Naive B cell (primary cell): ENCODE measurements at regions not wholly inside any gene's neighbourhood (a gene's known extent, or its start where the extent isn't known, plus 50 kb on each side); places are given as distances from the start of the nearest gene placed in this dataset.
A peak's percentile ranks its signal among the peaks of the same experiment; 100 is the strongest.
"Not testable (repeated sequence)": the region's sequence is repeated elsewhere in the genome, so short reads cannot be mapped to it uniquely, and the experiment has no call there.

Experiments
- ATAC-seq, 2 donors: fragments of 150-1000 bp; cut with Tn5 transposase; 2 replicates each; pipeline ENCODE4 v1.10.0; 2021; ENCODE audit warnings: low read depth in 2 of 2, mild to moderate bottlenecking in 2 of 2, moderate library complexity in 2 of 2
- DNase-seq: peaks from one replicate; pipeline ENCODE4 v3.0.0; 2022
- H3K27ac Mint-ChIP-seq, 6 donors: one replicate each; pipeline ENCODE4 v1.8.0; 2020 to 2022; ENCODE audit warnings: mild to moderate bottlenecking in 6 of 6, mixed read lengths in 6 of 6, moderate library complexity in 5 of 6, inconsistent platforms in 2 of 6
- H3K27me3 Mint-ChIP-seq, 3 donors: one replicate each; pipeline ENCODE4 v1.8.0; 2021 to 2022; ENCODE audit warnings: mixed read lengths in 3 of 3, mild to moderate bottlenecking in 1 of 3
- H3K36me3 Mint-ChIP-seq, 2 donors: one replicate each; pipeline ENCODE4 v1.8.0; 2020 to 2022; ENCODE audit warnings: mixed read lengths in 2 of 2, inconsistent platforms in 1 of 2, mild to moderate bottlenecking in 1 of 2
- H3K4me1 Mint-ChIP-seq, 3 donors: one replicate each; pipeline ENCODE4 v1.8.0; 2020 to 2022; ENCODE audit warnings: mixed read lengths in 3 of 3, inconsistent platforms in 1 of 3, mild to moderate bottlenecking in 1 of 3, moderate library complexity in 1 of 3
- H3K4me3 Mint-ChIP-seq, 8 donors: one replicate each; pipeline ENCODE4 v1.8.0; 2020 to 2022; ENCODE audit warnings: mild to moderate bottlenecking in 8 of 8, mixed read lengths in 8 of 8, moderate library complexity in 8 of 8, inconsistent platforms in 2 of 8
- H3K9me3 Mint-ChIP-seq, 7 donors: one replicate each; pipeline ENCODE4 v1.8.0; 2020 to 2022; ENCODE audit warnings: mixed read lengths in 7 of 7, mild to moderate bottlenecking in 5 of 7, inconsistent platforms in 2 of 7, moderate library complexity in 1 of 7

DNA sequence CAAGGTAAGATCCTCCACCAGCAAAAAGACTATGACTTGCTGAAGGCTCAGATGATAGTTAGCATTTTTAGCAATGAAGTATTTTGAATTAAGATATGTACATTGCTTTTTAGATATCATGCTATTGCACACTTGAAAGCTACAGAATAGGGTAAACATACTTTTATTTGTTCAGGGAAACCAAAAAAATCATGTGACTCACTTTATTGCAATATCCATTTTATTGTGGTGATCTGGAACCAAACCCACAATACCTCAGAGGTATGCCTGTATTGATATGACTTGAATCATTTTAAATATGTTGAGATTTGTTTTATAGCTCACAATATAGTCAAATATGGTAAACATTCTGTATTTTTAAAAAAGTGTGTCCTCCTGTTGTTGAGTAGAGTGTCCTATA is 96.1 kb downstream of the DIO3 start:
- peaks cover 41 to 44% (median 44%) of the 10 kb centered on the region in 3 donors for H3K27me3 Mint-ChIP-seq
- H3K27ac Mint-ChIP-seq: no peak overlapping the region
- no peak for ATAC-seq
- no peaks in the 10 kb centered on the region for H3K4me1 Mint-ChIP-seq
- no peaks in the 10 kb centered on the region for H3K9me3 Mint-ChIP-seq
- H3K36me3 Mint-ChIP-seq: no peaks in the 10 kb centered on the region
- DNase-seq: no peak
- no peak overlapping the region for H3K4me3 Mint-ChIP-seq

DNA sequence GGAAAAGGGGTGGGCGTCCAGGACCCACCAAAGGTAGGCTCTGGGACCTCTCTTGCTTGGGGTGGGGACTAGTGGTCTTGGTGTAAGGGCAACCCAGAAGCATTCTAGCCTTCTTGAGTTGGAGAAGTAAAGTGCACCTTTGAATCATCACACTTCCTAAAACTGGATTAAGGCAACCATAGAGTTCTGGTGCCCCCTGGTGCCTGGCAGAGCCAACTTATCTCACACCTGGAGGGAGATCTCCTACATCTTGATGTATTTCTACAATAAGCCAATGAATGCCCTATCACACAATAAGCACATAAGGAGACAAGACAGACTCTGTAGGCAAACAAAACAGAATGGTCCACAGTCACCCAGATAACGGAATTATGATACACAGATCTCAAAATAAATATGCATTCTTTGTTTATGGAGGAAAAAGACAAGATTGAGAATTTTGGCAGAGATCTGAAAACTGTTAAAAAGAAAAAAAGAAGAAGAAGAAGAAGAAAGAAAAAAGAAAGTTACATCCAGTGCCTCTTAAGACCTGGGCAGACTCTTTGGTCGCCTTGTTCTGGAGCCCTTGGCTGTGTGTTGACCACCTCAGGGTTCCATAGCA is 95.9 kb upstream of the PPP2R5C start:
- Mint-ChIP-seq H3K27me3 (peaks cover 48 to 49% (median 49%) of the 10 kb centered on the region in 3 donors), H3K9me3 (peaks cover 4 to 28% (median 23%) of the 10 kb centered on the region in 7 donors), H3K4me1 (no peaks in the 10 kb centered on the region), H3K27ac (no peak overlapping the region), H3K4me3 (no peak overlapping the region), H3K36me3 (peaks cover 13 to 23% of the 10 kb centered on the region in 2 donors)
- peak; percentile 50 to 61 for ATAC-seq
- DNase-seq: peak; percentile 29

DNA sequence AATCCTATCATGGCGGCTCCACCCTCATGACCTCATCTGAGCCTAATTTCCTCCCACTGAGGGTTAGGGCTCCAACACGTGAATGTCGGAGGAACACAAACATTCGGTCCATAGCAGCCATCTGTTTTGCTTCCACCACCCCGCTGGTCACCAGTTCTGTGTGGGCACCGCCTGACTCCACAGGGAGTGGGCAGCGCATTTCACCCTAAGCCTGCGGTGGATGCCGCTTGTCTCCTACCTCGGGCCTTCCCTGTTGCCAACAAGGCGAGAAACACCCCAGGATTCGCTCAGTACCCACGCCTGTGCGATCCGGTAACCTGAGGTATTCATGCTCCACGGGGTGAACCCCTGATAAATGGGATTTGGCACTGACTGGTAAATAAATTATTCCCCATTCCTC is 95.2 kb upstream of the PPP2R5C start:
- ATAC-seq (no peak), DNase-seq (no peak)
- Mint-ChIP-seq H3K27me3 (peaks cover 45 to 55% (median 54%) of the 10 kb centered on the region in 3 donors), H3K4me1 (no peaks in the 10 kb centered on the region), H3K4me3 (peak overlapping the region in 1 of 8 donors; percentile 38), H3K36me3 (peaks cover 20 to 29% of the 10 kb centered on the region in 2 donors), H3K9me3 (peaks cover 6 to 35% (median 25%) of the 10 kb centered on the region in 7 donors), H3K27ac (no peak overlapping the region)

DNA sequence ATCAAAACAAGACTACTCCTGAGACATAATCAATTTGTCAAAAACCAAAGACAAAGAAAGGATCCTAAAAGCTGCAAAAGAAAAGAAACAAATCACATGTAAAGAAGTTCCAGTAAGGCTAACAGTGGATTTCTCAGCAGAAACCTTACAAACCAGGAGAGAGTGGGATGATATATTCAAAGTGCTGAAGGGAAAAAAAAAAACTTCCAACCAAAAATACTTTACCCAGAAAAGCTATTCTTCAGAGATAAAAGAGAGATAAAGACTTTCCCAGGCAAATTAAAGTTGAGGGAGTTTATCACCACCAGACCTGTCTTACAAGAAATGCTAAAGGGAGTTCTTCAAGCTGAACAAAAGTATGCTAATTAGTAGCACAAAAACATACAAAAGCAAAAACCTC is 91.9 kb upstream of the PPP2R5C start:
- Mint-ChIP-seq H3K36me3 (peaks cover 26 to 34% of the 10 kb centered on the region in 2 donors), H3K9me3 (peaks cover 10 to 61% (median 44%) of the 10 kb centered on the region in 7 donors), H3K27me3 (peaks cover 42 to 70% (median 51%) of the 10 kb centered on the region in 3 donors), H3K27ac (no peak overlapping the region), H3K4me3 (no peak overlapping the region), H3K4me1 (no peaks in the 10 kb centered on the region)
- no peak for DNase-seq
- no peak for ATAC-seq

DNA sequence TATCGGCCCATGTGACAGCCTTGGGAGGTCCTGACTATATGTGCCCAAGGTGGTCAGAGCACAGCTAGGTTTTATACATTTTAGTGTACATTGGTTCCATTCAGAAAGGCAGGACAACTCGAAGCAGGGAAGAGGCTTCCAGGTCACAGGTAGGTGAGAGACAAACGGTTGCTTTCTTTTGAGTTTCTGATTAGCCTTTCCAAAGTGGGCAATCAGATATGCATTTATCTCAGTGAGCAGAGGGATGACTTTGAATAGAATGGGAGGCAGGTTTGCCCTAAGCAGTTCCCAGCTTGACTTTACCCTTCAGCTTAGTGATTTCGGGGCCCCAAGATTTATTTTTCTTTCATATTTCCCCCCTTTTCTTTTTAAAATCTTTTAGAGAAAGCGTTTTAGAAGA is 87.6 kb upstream of the PPP2R5C start:
- Mint-ChIP-seq H3K4me1 (no peaks in the 10 kb centered on the region), H3K36me3 (peaks cover 26% of the 10 kb centered on the region in 2 donors), H3K9me3 (peaks cover 10 to 50% (median 40%) of the 10 kb centered on the region in 7 donors), H3K4me3 (no peak overlapping the region), H3K27me3 (peaks cover 26 to 43% (median 27%) of the 10 kb centered on the region in 3 donors), H3K27ac (no peak overlapping the region)
- no peak for ATAC-seq
- no peak for DNase-seq

DNA sequence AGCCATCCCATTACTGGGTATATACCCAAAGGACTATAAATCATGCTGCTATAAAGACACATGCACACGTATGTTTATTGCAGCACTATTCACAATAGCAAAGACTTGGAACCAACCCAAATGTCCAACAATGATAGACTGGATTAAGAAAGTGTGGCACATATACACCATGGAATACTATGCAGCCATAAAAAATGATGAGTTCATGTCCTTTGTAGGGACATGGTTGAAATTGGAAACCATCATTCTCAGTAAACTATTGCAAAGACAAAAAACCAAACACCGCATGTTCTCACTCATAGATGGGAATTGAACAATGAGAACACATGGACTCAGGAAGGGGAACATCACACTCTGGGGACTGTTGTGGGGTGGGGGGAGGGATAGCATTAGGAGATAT is 85.7 kb upstream of the PPP2R5C start:
- Mint-ChIP-seq H3K36me3 (peaks cover 8 to 11% of the 10 kb centered on the region in 2 donors), H3K9me3 (peaks cover 5 to 30% (median 22%) of the 10 kb centered on the region in 7 donors), H3K27me3 (peaks cover 17 to 33% (median 18%) of the 10 kb centered on the region in 3 donors)
- not testable (repeated sequence) for H3K4me1 Mint-ChIP-seq, DNase-seq, H3K4me3 Mint-ChIP-seq, H3K27ac Mint-ChIP-seq, ATAC-seq

DNA sequence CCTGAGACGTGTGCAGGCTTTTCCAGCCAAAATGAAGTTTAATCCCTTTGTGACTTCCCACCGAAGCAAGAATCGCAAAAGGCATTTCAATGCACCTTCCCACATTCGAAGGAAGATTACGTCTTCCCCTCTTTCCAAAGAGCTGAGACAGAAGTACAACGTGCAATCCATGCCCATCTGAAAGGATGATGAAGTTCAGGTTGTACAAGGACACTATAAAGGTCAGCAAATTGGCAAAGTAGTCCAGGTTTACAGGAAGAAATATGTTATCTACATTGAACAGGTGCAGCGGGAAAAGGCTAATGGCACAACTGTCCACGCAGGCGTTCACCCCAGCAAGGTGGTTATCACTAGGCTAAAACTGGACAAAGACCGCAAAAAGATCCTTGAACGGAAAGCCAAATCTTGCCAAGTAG is 83.6 kb upstream of the PPP2R5C start:
- ATAC-seq, H3K4me1 Mint-ChIP-seq, DNase-seq, H3K4me3 Mint-ChIP-seq, H3K27ac Mint-ChIP-seq, H3K36me3 Mint-ChIP-seq: not testable (repeated sequence)
- H3K27me3 Mint-ChIP-seq: peaks cover 0 to 20% (median 13%) of the 10 kb centered on the region in 3 donors
- peaks cover 0 to 12% (median 5%) of the 10 kb centered on the region in 7 donors for H3K9me3 Mint-ChIP-seq

DNA sequence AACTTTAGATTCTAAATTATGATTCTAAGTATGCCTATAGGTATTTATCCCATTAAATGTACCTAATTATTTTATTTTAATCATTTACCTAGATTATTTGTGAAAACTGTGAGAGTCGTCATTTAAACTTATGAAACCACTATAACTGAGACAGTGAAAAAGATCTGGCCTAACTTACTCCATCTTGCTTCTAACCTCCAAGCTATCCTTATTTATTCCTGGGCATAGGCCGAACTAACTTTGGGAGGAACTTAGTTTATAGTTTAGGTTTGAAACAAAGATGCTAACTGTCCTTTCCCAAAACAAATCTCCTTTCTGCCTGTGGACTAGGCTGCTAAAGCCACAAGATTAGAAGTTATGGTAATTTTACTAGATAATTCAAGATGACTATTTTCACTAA is 79.7 kb upstream of the PPP2R5C start:
- H3K27ac Mint-ChIP-seq: no peak overlapping the region
- peaks cover 14 to 38% (median 17%) of the 10 kb centered on the region in 3 donors for H3K27me3 Mint-ChIP-seq
- H3K9me3 Mint-ChIP-seq: no peaks in the 10 kb centered on the region
- H3K4me3 Mint-ChIP-seq: no peak overlapping the region
- no peaks in the 10 kb centered on the region for H3K36me3 Mint-ChIP-seq
- no peak for ATAC-seq
- no peak for DNase-seq
- H3K4me1 Mint-ChIP-seq: no peaks in the 10 kb centered on the region

DNA sequence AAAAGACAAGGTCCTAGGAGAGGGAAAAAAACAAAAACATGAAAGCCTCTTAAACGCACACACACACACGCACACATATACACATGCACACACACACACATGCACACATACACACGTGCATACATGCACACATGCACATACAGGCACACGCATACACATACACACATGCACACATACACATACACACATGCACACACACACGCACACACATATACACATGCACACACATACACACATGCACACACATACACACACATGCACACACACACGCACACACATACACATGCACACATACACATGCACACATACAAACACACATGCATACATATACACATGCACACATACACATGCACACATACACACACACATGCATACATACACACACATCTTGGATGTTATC is 78.1 kb upstream of the PPP2R5C start:
- ATAC-seq (no peak), DNase-seq (no peak)
- Mint-ChIP-seq H3K27me3 (peaks cover 21 to 38% (median 24%) of the 10 kb centered on the region in 3 donors), H3K9me3 (peaks cover 0 to under 1% (median 0%) of the 10 kb centered on the region in 7 donors), H3K36me3 (no peaks in the 10 kb centered on the region), H3K4me3 (no peak overlapping the region), H3K27ac (no peak overlapping the region), H3K4me1 (no peaks in the 10 kb centered on the region)

DNA sequence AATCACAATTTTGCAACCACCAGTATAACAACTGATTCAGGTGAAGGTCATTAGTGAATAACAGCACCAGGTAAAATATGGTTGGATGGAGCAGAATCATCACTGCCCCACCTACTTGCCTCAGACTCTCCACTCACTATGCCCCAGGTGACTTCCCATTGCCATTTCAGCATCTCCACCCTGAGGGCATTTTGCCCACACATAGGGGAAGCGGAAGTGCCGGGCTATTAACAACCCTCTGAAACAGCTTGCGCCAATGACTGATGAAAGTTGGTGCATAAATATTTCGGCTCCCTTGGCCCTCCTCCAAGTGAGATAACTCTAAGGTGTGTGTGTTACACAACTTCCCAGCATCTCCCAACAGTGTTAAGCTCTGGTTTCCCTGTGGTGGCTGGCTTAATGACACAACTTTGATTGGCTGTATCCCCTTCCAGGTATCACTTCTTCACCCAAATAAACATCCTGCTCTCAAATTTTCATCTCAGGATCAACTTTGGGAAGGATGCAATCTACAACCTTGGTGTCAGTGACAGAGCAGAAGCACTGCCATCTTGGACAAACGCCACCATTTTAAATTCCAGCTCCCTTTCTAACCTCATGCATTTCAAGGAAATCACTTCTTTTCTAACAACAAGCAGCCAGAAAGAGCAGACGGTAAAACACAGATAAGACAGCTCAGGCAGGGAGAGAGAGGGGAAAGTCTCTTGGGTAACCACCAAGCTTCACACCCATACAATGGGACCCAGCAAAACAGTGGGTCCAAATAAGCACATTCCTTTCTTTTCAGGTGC is 73.6 kb upstream of the PPP2R5C start:
- Mint-ChIP-seq H3K27me3 (peaks cover 22 to 52% (median 40%) of the 10 kb centered on the region in 3 donors), H3K27ac (no peak overlapping the region), H3K4me1 (no peaks in the 10 kb centered on the region), H3K36me3 (no peaks in the 10 kb centered on the region), H3K9me3 (peaks cover 0 to 2% (median 0%) of the 10 kb centered on the region in 7 donors), H3K4me3 (peak overlapping the region in 1 of 8 donors; percentile 11)
- no peak for DNase-seq
- ATAC-seq: no peak

DNA sequence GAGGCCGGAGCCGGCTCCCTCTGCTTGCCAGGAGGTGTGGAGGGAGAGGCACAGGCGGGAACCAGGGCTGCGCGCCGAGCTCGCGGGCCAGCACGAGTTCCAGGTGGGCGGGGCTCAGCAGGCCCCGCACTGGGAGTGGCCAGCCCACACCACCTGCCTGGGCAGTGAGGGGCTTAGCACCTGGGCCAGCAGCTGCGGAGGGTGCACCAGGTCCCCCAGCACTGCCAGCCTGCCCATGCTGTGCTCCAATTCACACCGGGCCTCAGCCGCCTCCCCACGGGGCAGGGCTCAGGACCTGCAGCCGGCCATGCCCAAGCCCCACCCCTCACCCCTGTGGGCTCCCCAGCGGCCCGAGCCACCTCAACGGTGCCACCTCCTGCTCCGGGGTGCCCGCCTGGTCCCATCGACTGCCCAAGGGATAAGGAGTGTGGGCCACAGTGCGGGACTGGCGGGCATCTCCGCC is 72.4 kb upstream of the PPP2R5C start:
- Mint-ChIP-seq H3K4me3 (no peak overlapping the region), H3K27ac (no peak overlapping the region), H3K9me3 (peaks cover 0 to 3% (median 0%) of the 10 kb centered on the region in 7 donors), H3K4me1 (no peaks in the 10 kb centered on the region), H3K36me3 (no peaks in the 10 kb centered on the region), H3K27me3 (peaks cover 22 to 52% (median 34%) of the 10 kb centered on the region in 3 donors)
- no peak for ATAC-seq
- no peak for DNase-seq

DNA sequence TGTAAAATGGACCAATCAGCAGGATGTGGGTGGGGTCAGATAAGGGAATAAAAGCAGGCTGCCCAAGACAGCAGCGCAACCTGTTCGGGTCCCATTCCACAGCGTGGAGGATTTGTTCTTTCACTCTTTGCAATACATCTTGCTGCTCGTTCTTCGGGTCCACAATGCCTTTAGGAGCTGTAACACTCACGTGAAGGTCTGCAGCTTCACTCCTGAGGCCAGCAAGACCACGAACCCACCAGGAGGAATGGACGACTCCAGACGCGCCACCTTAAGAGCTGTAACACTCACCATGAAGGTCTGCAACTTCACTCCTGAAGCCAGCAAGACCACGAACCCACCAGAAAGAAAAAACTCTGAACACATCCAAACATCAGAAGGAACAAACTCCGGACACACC is 71.5 kb upstream of the PPP2R5C start:
- not testable (repeated sequence) for H3K9me3 Mint-ChIP-seq, H3K4me1 Mint-ChIP-seq, H3K36me3 Mint-ChIP-seq, DNase-seq, ATAC-seq, H3K4me3 Mint-ChIP-seq, H3K27ac Mint-ChIP-seq
- H3K27me3 Mint-ChIP-seq: peaks cover 18 to 47% (median 35%) of the 10 kb centered on the region in 3 donors

DNA sequence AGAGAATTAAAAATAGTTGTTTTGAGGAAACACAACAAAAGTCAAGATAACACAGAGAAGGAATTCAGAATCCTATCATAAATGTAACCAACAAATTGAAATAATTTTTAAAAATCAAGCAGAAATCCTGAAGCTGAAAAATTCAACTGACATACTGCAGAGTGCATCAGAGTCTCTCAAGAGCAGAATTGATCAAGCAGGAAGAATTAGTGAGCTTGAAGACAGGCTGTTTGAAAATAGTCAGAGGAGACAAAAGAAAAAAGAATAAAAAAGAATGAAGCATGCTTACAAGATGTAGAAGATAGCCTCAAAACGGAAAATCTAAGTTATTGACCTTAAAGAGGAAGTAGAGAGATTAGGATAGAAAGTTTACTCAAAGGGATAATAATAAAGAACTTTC is 65.8 kb upstream of the PPP2R5C start:
- ATAC-seq (no peak), DNase-seq (no peak)
- Mint-ChIP-seq H3K36me3 (peaks cover 11 to 21% of the 10 kb centered on the region in 2 donors), H3K27ac (no peak overlapping the region), H3K27me3 (peaks cover 11 to 58% (median 50%) of the 10 kb centered on the region in 3 donors), H3K4me3 (no peak overlapping the region), H3K9me3 (peaks cover 4 to 35% (median 18%) of the 10 kb centered on the region in 7 donors), H3K4me1 (no peaks in the 10 kb centered on the region)

DNA sequence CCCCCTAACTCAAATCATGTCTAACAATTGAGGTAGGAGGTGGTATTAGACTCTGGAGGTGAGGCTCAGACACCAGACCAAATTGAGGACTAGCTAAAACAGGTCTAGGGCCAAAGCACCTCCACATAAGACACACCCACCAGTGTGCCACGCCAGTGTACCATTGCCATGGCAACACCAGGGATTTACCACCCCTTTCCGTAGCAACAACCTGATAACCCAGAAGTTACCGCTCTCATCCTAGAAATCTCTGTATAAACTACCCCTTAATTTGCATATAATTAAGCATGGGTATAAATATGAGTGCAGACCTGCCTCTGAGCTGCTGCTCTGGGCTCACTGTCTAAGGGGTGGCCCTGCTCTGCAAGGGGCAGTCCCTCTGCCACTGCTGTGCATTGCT is 57.4 kb upstream of the PPP2R5C start:
- Mint-ChIP-seq H3K4me3 (peak overlapping the region in 1 of 8 donors; percentile 42), H3K4me1 (peaks cover 12 to 24% (median 17%) of the 10 kb centered on the region in 3 donors), H3K27ac (peak overlapping the region in 1 of 6 donors; percentile 39), H3K36me3 (no peaks in the 10 kb centered on the region), H3K27me3 (peaks cover 8 to 21% (median 13%) of the 10 kb centered on the region in 3 donors), H3K9me3 (no peaks in the 10 kb centered on the region)
- DNase-seq (no peak), ATAC-seq (peak in 1 of 2 donors; percentile 22)
